Keratinocyte (primary cell): ENCODE measurements at regions not wholly inside any gene's neighbourhood (a gene's known extent, or its start where the extent isn't known, plus 50 kb on each side); places are given as distances from the start of the nearest gene placed in this dataset.

ENCODE experiments used
- EZH2 ChIP-seq: IDR thresholded peaks from one replicate; pipeline ENCODE4 v1.6.1; 2012; ENCODE audit warnings: inconsistent platforms, mild to moderate bottlenecking, low read length, moderate library complexity
- TF ChIP-seq, protein P1 (sequence below), 3 experiments: IDR thresholded peaks in 1 of 3; conservative IDR thresholded peaks in 1 of 3; optimal IDR thresholded peaks in 1 of 3; 2 replicates in 2 of 3; 3 replicates in 1 of 3; pipeline versions ENCODE3 to v1.5.1; 2011; ENCODE audit warnings: low read length in 3 of 3, mild to moderate bottlenecking in 3 of 3, moderate library complexity in 2 of 3, control low read depth in 1 of 3, inconsistent platforms in 1 of 3; ENCODE audit not compliant: insufficient read depth in 2 of 3; ENCODE audit errors: extremely low read depth in 1 of 3

- no peak for TF ChIP-seq EZH2
- TF ChIP-seq, protein P1, sequence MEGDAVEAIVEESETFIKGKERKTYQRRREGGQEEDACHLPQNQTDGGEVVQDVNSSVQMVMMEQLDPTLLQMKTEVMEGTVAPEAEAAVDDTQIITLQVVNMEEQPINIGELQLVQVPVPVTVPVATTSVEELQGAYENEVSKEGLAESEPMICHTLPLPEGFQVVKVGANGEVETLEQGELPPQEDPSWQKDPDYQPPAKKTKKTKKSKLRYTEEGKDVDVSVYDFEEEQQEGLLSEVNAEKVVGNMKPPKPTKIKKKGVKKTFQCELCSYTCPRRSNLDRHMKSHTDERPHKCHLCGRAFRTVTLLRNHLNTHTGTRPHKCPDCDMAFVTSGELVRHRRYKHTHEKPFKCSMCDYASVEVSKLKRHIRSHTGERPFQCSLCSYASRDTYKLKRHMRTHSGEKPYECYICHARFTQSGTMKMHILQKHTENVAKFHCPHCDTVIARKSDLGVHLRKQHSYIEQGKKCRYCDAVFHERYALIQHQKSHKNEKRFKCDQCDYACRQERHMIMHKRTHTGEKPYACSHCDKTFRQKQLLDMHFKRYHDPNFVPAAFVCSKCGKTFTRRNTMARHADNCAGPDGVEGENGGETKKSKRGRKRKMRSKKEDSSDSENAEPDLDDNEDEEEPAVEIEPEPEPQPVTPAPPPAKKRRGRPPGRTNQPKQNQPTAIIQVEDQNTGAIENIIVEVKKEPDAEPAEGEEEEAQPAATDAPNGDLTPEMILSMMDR (optimal IDR thresholded peaks at IDR 0.05 in 1 of 3, IDR thresholded peaks at IDR 0.05 in 1 of 3, conservative IDR thresholded peaks at IDR 0.05 in 1 of 3; ENCODE audit: extremely low read depth in 1 of 3, insufficient read depth in 2 of 3, low read length in 3 of 3), result no peak
Observed at GRCh38 chr22:49203859-49204598, 623.6 kb downstream of the BRD1 start.
